ENCODE measurements at regions not wholly inside any gene's neighbourhood (a gene's known extent, or its start where the extent isn't known, plus 50 kb on each side); places are given as distances from the start of the nearest gene placed in this dataset.

DNA sequence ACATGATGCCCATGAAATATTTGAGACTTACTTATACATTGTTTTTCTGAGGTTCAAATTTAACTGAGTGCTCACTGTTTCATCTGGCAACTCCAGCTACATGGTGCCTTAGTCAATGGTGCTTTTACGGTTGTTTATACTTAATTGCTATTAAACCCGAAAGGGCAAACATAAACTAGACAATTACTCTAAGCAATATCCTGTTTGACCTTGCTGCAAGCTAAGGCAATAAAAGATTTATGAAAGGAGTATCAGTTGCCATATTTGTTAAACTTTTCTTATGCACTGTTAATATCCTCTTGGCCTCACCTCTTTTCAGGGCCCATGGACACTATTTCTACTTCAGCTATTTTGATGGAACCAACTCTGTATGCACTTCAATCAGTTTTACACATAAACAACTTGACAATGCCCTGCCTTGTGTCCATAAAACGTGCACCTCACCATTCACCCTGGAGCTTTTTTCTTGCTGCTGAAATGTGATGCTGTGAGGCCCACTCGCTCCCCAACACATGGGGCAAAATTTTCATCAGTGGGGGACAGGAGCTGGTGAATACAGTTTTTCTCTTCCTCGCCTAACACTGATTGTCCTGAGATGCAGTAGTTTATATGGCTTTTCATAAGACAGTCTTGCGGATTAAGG, 64.1 kb upstream of the HIF1A start:
- Histone ChIP-seq H3K4me3 (no peak overlapping the region), H3K4me1 (no peaks in the 10 kb centered on the region), H3K9me3 (no peaks in the 10 kb centered on the region), H3K36me3 (no peaks in the 10 kb centered on the region), H3K27ac (no peak overlapping the region), H3K27me3 (no peaks in the 10 kb centered on the region)
- 87 to 93% methylated on average over 5 to 6 of the region's 6 CpGs for WGBS, 2 donors
- TF ChIP-seq, protein P1, sequence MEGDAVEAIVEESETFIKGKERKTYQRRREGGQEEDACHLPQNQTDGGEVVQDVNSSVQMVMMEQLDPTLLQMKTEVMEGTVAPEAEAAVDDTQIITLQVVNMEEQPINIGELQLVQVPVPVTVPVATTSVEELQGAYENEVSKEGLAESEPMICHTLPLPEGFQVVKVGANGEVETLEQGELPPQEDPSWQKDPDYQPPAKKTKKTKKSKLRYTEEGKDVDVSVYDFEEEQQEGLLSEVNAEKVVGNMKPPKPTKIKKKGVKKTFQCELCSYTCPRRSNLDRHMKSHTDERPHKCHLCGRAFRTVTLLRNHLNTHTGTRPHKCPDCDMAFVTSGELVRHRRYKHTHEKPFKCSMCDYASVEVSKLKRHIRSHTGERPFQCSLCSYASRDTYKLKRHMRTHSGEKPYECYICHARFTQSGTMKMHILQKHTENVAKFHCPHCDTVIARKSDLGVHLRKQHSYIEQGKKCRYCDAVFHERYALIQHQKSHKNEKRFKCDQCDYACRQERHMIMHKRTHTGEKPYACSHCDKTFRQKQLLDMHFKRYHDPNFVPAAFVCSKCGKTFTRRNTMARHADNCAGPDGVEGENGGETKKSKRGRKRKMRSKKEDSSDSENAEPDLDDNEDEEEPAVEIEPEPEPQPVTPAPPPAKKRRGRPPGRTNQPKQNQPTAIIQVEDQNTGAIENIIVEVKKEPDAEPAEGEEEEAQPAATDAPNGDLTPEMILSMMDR (IDR thresholded peaks at IDR 0.05), result no peak
- no peak for TF ChIP-seq POLR2A (IDR thresholded peaks at IDR 0.05)
- no peak for DNase-seq
- intact Hi-C loops (cut with DNase I), result no loop called here

DNA sequence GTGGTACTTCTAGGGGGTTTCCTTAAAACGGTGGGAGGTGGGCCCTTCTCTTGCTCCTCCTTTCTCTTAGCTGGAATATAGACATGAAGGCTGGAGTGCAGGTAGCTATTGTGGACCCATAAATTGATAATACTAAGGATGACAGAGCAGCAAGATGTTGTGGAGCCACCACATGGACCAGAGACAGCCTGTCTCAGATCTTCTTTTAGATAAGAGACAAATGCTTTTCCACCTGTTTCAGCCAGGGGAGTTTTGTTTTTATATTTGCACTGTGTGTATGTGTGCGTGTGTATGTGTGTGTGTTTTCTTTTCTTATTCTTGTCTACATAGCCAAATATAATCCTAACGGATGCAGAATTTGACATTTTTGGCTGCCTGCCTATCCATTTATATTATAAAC, 62.9 kb upstream of the HIF1A start:
- no peaks in the 10 kb centered on the region for H3K4me1 ChIP-seq
- intact Hi-C loops (cut with DNase I), result no loop called here
- no peak overlapping the region for H3K27ac ChIP-seq
- DNase-seq, result no peak
- WGBS, 2 donors, result 61 to 86% methylated on average over 3 of the region's 3 CpGs
- H3K4me3 ChIP-seq, result no peak overlapping the region
- no peaks in the 10 kb centered on the region for H3K36me3 ChIP-seq
- no peak for TF ChIP-seq POLR2A (IDR thresholded peaks at IDR 0.05)
- TF ChIP-seq, protein P1 (IDR thresholded peaks at IDR 0.05), result no peak
- H3K9me3 ChIP-seq, result no peaks in the 10 kb centered on the region
- H3K27me3 ChIP-seq, result no peaks in the 10 kb centered on the region

DNA sequence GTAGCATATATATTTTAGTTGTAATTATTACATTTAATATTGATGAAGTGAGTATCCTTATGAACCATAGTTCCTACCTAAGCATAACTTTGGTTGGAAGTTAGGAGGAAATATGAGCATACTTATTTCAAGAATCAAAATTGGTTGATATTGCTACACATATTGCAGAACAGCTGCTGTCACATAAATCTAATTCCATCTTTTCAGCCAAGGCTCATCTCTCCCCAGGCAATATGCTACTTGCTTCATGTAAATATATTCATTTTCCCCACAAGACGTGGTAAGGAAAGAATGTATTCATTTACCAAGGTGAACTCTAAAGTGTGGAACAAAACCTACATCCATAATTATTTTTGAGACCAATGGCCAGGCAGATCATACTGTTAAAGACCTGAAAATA, 62.5 kb upstream of the HIF1A start:
- no peak for DNase-seq
- intact Hi-C loops (cut with DNase I), result no loop called here
- H3K4me1 ChIP-seq, result no peaks in the 10 kb centered on the region
- no peaks in the 10 kb centered on the region for H3K27me3 ChIP-seq
- H3K4me3 ChIP-seq, result no peak overlapping the region
- H3K36me3 ChIP-seq, result no peaks in the 10 kb centered on the region
- H3K27ac ChIP-seq, result no peak overlapping the region
- no peak for TF ChIP-seq POLR2A (IDR thresholded peaks at IDR 0.05)
- TF ChIP-seq, protein P1 (IDR thresholded peaks at IDR 0.05), result no peak
- 71 to 80% methylated on average over 1 of the region's 1 CpG for WGBS, 2 donors
- no peaks in the 10 kb centered on the region for H3K9me3 ChIP-seq

DNA sequence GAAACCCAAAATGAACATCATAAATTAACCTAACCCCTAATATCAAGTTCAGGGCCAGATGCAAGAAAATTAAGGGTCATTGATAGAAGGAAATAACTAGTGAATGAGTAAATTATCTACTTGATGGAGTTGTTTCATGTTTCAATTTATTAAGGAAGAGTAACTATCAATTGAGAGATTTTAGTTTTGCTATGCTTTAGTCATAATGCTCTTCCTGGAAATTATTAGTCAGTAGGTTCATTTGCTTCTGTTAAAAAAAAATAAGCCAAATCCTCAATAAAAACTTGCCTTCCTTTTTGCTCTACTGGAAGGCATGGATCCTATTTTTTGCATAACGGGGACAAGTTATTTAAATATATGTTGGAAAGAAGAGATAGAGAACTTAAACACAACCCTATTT, 59.0 kb upstream of the HIF1A start:
- Histone ChIP-seq H3K9me3 (no peaks in the 10 kb centered on the region), H3K4me1 (no peaks in the 10 kb centered on the region), H3K27ac (no peak overlapping the region), H3K4me3 (no peak overlapping the region), H3K36me3 (no peaks in the 10 kb centered on the region), H3K27me3 (no peaks in the 10 kb centered on the region)
- no peak for TF ChIP-seq POLR2A (IDR thresholded peaks at IDR 0.05)
- TF ChIP-seq, protein P1 (IDR thresholded peaks at IDR 0.05), result no peak
- WGBS, 2 donors, result 90 to 92% methylated on average over 1 of the region's 1 CpG
- intact Hi-C loops (cut with DNase I), result no loop called here
- DNase-seq, result no peak

DNA sequence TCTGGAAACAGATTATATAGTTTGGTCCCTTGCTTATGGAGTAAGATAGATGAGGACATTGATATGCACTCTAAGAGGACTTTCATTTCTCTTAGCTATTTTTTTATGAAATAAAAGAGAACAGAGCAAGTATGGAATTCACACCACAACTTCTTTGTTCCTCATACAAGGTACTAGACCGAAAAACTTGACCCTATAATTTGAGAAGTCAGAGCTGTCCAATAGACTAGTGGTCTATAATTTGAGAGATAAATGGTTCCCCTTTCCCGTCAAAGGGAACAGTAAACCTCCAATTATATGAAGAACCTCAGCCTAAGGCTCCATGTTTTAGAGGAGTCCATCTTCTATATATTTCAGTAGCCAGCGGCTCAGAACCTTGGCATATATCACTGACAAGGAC, 58.5 kb upstream of the HIF1A start:
- no peaks in the 10 kb centered on the region for H3K36me3 ChIP-seq
- H3K27me3 ChIP-seq, result no peaks in the 10 kb centered on the region
- no peaks in the 10 kb centered on the region for H3K9me3 ChIP-seq
- H3K4me1 ChIP-seq, result peaks cover 0 to 5% (median 0%) of the 10 kb centered on the region in 3 donors
- TF ChIP-seq POLR2A (IDR thresholded peaks at IDR 0.05), result no peak
- TF ChIP-seq, protein P1 (IDR thresholded peaks at IDR 0.05), result no peak
- DNase-seq, result no peak
- H3K27ac ChIP-seq, result no peak overlapping the region
- H3K4me3 ChIP-seq, result no peak overlapping the region
- intact Hi-C loops (cut with DNase I), result no loop called here
- 88 to 91% methylated on average over 3 of the region's 3 CpGs for WGBS, 2 donors

Data from esophagus squamous epithelium (tissue), 5 donors.